Erythroblast (primary cell): ENCODE measurements at regions not wholly inside any gene's neighbourhood (a gene's known extent, or its start where the extent isn't known, plus 50 kb on each side); places are given as distances from the start of the nearest gene placed in this dataset.

Experiments
- GATA1 ChIP-seq: IDR thresholded peaks from 2 replicates; pipeline ENCODE4 v1.6.1; 2011; ENCODE audit warnings: low read depth, mild to moderate bottlenecking, control low read depth, low read length, moderate library complexity
- POLR2A ChIP-seq: IDR thresholded peaks from 2 replicates; pipeline ENCODE4 v1.6.1; 2011; ENCODE audit warnings: mild to moderate bottlenecking, low read length

DNA sequence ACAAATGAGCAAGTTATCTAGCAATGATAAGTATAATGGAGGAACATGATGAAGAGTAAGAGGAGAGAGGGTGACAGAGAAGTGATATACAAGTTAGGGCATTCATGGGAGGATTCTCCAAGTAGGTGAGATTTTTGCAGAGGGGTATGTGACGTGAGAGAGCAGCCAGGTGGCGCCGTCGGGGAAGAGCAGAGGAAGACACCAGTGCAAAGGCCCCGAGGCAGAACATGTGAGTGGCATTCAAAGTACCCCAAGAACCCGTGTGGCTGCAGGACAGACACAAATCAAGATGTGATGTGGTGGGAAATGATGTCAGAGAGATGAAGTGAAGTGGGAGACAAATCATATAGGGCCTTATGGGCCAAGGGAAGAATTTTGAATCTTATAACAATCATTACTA lies 81.8 kb upstream of the GRM7 start:
- no peak for TF ChIP-seq POLR2A
- no peak for TF ChIP-seq GATA1
